NCI-H146 treated with DMSO at 0.1 percent for 48 hours (cell line): ENCODE measurements at regions not wholly inside any gene's neighbourhood (a gene's known extent, or its start where the extent isn't known, plus 50 kb on each side); places are given as distances from the start of the nearest gene placed in this dataset.

Experiments
- DNase-seq: peaks from one replicate; lab custom pipeline; 2025; ENCODE audit not compliant: unreplicated experiment; lab: John Stamatoyannopoulos, UW

- DNase-seq, result no peak
These were observed 156.1 kb downstream of the LURAP1L start for GRCh38 chr9:12930906-12931305.

GRCh38 chr9:12933957-12934356, 159.1 kb downstream of the LURAP1L start:
- DNase-seq, result no peak

- no peak for DNase-seq
These were observed 159.9 kb downstream of the LURAP1L start for GRCh38 chr9:12934545-12935272.

GRCh38 chr9:12935714-12936113, 160.9 kb downstream of the LURAP1L start:
- no peak for DNase-seq

GRCh38 chr9:12954441-12954840, 179.6 kb downstream of the LURAP1L start:
- no peak for DNase-seq

GRCh38 chr9:12955510-12956163, 180.8 kb downstream of the LURAP1L start:
- DNase-seq, result peak; percentile 87

- no peak for DNase-seq
These were observed 181.4 kb downstream of the LURAP1L start for GRCh38 chr9:12956261-12956660.

GRCh38 chr9:12956805-12957204, 182.0 kb downstream of the LURAP1L start:
- no peak for DNase-seq

GRCh38 chr9:12958279-12958678, 183.5 kb downstream of the LURAP1L start:
- DNase-seq, result no peak

GRCh38 chr9:12958708-12959107, 183.9 kb downstream of the LURAP1L start:
- DNase-seq, result no peak

- no peak for DNase-seq
These were observed 186.5 kb downstream of the LURAP1L start for GRCh38 chr9:12961276-12961809.

GRCh38 chr9:12963537-12963936, 188.7 kb downstream of the LURAP1L start:
- no peak for DNase-seq

GRCh38 chr9:12964271-12964670, 189.5 kb downstream of the LURAP1L start:
- DNase-seq, result no peak

- no peak for DNase-seq
These were observed 190.5 kb downstream of the LURAP1L start for GRCh38 chr9:12965303-12965702.

GRCh38 chr9:12968093-12968492, 193.3 kb downstream of the LURAP1L start:
- DNase-seq, result no peak

GRCh38 chr9:12972608-12973589, 198.1 kb downstream of the LURAP1L start:
- no peak for DNase-seq

- DNase-seq, result no peak
These were observed 198.9 kb downstream of the LURAP1L start for GRCh38 chr9:12973710-12974109.

- no peak for DNase-seq
These were observed 199.9 kb downstream of the LURAP1L start for GRCh38 chr9:12974671-12975070.

GRCh38 chr9:12975496-12975895, 200.7 kb downstream of the LURAP1L start:
- no peak for DNase-seq

- DNase-seq, result no peak
These were observed 205.4 kb downstream of the LURAP1L start for GRCh38 chr9:12980085-12980851.
